ENCODE measurements at regions not wholly inside any gene's neighbourhood (a gene's known extent, or its start where the extent isn't known, plus 50 kb on each side); places are given as distances from the start of the nearest gene placed in this dataset.

DNA sequence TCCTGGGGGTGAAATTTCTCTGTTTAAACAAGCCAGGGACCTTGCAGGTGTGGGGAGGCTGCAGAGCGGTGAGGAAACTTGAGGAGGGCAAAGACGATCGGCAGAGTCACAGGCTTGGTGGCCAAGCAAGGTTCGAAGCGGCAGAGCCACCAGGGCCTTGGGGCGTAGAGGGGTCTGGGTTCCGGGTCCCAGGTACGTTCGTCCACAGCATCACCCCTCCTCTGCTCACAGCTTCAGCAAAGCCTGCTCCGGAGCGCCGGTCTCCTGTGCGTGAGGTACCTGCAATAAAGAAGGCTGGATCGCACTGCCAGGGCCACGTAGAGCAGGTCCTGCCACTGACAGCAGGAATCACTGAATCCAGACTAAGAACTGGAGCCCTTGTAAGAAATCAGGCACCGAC, 66.8 kb upstream of the PCSK6 start:
- Histone ChIP-seq H3K27ac (no peak overlapping the region), H3K27me3 (peaks cover 43% of the 10 kb centered on the region)
- TF ChIP-seq POLR2A (IDR thresholded peaks at IDR 0.05) (no peak), POLR2AphosphoS5 (IDR thresholded peaks at IDR 0.05) (no peak), EP300 (IDR thresholded peaks at IDR 0.05) (no peak)
- TF ChIP-seq, protein P1, sequence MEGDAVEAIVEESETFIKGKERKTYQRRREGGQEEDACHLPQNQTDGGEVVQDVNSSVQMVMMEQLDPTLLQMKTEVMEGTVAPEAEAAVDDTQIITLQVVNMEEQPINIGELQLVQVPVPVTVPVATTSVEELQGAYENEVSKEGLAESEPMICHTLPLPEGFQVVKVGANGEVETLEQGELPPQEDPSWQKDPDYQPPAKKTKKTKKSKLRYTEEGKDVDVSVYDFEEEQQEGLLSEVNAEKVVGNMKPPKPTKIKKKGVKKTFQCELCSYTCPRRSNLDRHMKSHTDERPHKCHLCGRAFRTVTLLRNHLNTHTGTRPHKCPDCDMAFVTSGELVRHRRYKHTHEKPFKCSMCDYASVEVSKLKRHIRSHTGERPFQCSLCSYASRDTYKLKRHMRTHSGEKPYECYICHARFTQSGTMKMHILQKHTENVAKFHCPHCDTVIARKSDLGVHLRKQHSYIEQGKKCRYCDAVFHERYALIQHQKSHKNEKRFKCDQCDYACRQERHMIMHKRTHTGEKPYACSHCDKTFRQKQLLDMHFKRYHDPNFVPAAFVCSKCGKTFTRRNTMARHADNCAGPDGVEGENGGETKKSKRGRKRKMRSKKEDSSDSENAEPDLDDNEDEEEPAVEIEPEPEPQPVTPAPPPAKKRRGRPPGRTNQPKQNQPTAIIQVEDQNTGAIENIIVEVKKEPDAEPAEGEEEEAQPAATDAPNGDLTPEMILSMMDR (IDR thresholded peaks at IDR 0.05) = no peak

DNA sequence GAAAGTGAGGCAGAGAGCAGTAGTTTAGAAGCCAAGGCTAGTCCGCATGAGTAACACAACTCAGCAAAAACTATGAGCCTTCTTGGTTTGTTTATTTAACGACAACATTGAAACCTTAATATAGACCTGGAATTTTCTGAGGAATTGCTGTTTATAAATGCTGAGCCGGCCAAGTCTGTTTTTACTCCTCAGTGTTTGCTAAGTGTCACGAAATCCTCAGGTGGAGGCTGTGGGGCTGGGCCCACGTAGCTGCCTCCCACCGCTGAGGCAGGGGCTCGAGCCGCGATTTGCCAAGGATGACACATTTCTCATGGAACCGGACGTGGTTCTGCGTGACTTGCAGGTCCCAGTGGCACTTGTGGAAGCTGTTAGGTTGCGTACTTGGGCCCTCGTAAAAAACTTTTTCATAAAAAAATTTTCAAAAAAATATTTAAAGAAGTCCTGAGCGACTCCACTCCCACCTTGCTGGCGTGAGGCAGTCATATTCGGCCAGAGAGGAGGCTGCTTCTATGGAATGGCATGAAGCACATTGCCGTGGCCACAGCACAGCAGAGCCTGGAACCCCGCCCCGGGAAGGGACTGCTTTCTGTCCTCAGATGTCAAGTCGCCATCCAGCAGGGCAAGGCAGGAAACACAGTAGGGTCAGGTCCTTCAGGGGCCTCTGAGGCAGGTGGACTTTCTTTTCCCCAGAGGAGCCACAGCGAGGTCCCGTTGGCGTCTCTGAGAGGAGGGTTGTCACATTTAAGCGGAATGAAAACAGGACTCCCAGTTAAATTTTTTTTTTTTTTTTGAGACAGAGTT, 64.8 kb upstream of the PCSK6 start:
- Histone ChIP-seq H3K4me1 (no peaks in the 10 kb centered on the region), H3K27me3 (peaks cover 38% of the 10 kb centered on the region), H3K9me3 (no peaks in the 10 kb centered on the region), H3K27ac (no peak overlapping the region), H3K36me3 (no peaks in the 10 kb centered on the region), H3K4me3 (no peak overlapping the region)
- TF ChIP-seq POLR2A (IDR thresholded peaks at IDR 0.05) (no peak), POLR2AphosphoS5 (IDR thresholded peaks at IDR 0.05) (no peak), EP300 (IDR thresholded peaks at IDR 0.05) (no peak)
- TF ChIP-seq, protein P1 (IDR thresholded peaks at IDR 0.05) = no peak
- DNase-seq (ENCODE audit: low spot score in 2 of 2) = no peak
- WGBS = 87% methylated on average over 25 of the region's 25 CpGs

More for the DNA sequence above, 66.8 kb upstream of the PCSK6 start:
- Histone ChIP-seq H3K4me1 (no peaks in the 10 kb centered on the region), H3K36me3 (no peaks in the 10 kb centered on the region), H3K4me3 (no peak overlapping the region), H3K9me3 (no peaks in the 10 kb centered on the region)
- DNase-seq (ENCODE audit: low spot score in 2 of 2) = no peak
- WGBS = 85% methylated on average over 16 of the region's 16 CpGs

GRCh38 chr15:101551696-101552591, 62.4 kb upstream of the PCSK6 start:
- H3K36me3 ChIP-seq = no peaks in the 10 kb centered on the region
- no peak overlapping the region for H3K4me3 ChIP-seq
- H3K27ac ChIP-seq = no peak overlapping the region
- DNase-seq (ENCODE audit: low spot score in 2 of 2) = no peak
- TF ChIP-seq POLR2A (IDR thresholded peaks at IDR 0.05) (no peak), POLR2AphosphoS5 (IDR thresholded peaks at IDR 0.05) (no peak), EP300 (IDR thresholded peaks at IDR 0.05) (no peak)
- TF ChIP-seq, protein P1 (IDR thresholded peaks at IDR 0.05) = no peak
- 87% methylated on average over 13 of the region's 20 CpGs for WGBS
- no peaks in the 10 kb centered on the region for H3K9me3 ChIP-seq
- H3K27me3 ChIP-seq = peaks cover 44% of the 10 kb centered on the region
- H3K4me1 ChIP-seq = no peaks in the 10 kb centered on the region

DNA sequence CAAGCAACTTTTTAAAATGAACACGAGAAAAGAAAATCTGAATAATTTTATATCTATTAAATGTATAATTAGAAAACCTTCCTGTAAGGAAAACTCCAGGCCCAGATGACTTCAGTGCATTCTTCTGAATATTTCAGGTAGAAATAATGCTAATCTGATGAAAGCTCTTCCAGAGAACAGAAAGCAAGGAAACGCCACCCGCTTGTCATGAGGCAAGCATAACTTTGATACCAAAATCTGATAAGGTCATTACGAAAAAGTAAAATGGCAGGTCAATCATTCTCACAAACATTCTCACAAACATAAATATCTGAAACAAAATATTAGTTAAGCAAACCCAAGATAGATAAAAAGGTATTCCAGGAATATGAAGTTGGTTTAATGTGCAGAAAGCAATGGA, 60.6 kb upstream of the PCSK6 start:
- Histone ChIP-seq H3K36me3 (no peaks in the 10 kb centered on the region), H3K27me3 (peaks cover 44% of the 10 kb centered on the region), H3K27ac (no peak overlapping the region), H3K4me3 (no peak overlapping the region), H3K4me1 (peaks cover 7% of the 10 kb centered on the region), H3K9me3 (no peaks in the 10 kb centered on the region)
- TF ChIP-seq, protein P1 (IDR thresholded peaks at IDR 0.05) = no peak
- TF ChIP-seq EP300 (IDR thresholded peaks at IDR 0.05) = no peak
- TF ChIP-seq POLR2A (IDR thresholded peaks at IDR 0.05) = no peak
- TF ChIP-seq POLR2AphosphoS5 (IDR thresholded peaks at IDR 0.05) = no peak
- 55% methylated on average over 4 of the region's 4 CpGs for WGBS
- no peak for DNase-seq (ENCODE audit: low spot score in 2 of 2)

GRCh38 chr15:101549647-101550046, 60.1 kb upstream of the PCSK6 start:
- 66% methylated on average over 8 of the region's 8 CpGs for WGBS
- H3K4me1 ChIP-seq = peaks cover 7% of the 10 kb centered on the region
- no peak overlapping the region for H3K4me3 ChIP-seq
- H3K9me3 ChIP-seq = no peaks in the 10 kb centered on the region
- DNase-seq (ENCODE audit: low spot score in 2 of 2) = no peak
- TF ChIP-seq POLR2A (IDR thresholded peaks at IDR 0.05) (no peak), POLR2AphosphoS5 (IDR thresholded peaks at IDR 0.05) (no peak), EP300 (IDR thresholded peaks at IDR 0.05) (no peak)
- TF ChIP-seq, protein P1 (IDR thresholded peaks at IDR 0.05) = no peak
- H3K27ac ChIP-seq = no peak overlapping the region
- H3K36me3 ChIP-seq = no peaks in the 10 kb centered on the region
- H3K27me3 ChIP-seq = peaks cover 48% of the 10 kb centered on the region
